GM03348 (cell line): ENCODE measurements at regions not wholly inside any gene's neighbourhood (a gene's known extent, or its start where the extent isn't known, plus 50 kb on each side); places are given as distances from the start of the nearest gene placed in this dataset.

Experiments used
- DNase-seq: peaks from one replicate; pipeline ENCODE4 v3.0.0; 2012; ENCODE audit warnings: low spot score

DNA sequence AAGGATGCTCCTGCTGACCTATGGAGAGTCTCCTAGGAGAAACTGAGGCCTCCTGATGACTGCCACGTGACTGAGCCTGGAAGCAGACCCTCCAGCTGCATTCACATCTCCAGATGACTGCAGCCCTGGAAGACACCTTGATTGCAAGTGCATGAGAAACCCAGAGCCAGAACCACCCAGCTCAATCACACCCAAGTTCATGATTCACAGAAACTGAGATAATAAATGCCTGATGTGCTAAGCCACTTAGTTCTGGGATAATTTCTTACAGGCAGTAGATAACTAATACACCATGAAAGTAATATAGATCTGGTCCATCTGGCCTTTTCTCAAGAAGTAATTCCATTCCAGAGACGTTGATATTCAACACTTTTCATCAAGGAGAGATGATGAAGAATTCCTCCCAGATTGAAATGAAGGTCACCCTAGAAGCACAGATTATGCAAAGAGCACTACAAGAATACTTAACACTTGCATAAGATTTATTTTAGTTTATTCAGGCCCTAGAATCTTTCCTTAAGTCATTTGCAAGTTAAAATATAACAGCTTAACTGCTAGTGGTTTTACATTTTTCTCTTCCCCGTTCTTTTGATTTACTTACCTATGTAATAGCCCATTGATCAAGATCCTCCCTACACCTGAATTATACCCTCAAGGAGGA is 208.2 kb upstream of the INHBA start:
- DNase-seq = peak; percentile 20

- no peak for DNase-seq
These were observed 204.6 kb upstream of the INHBA start for GRCh38 chr7:41907444-41907843.

- no peak for DNase-seq
These were observed 197.6 kb upstream of the INHBA start for GRCh38 chr7:41900532-41900931.

DNA sequence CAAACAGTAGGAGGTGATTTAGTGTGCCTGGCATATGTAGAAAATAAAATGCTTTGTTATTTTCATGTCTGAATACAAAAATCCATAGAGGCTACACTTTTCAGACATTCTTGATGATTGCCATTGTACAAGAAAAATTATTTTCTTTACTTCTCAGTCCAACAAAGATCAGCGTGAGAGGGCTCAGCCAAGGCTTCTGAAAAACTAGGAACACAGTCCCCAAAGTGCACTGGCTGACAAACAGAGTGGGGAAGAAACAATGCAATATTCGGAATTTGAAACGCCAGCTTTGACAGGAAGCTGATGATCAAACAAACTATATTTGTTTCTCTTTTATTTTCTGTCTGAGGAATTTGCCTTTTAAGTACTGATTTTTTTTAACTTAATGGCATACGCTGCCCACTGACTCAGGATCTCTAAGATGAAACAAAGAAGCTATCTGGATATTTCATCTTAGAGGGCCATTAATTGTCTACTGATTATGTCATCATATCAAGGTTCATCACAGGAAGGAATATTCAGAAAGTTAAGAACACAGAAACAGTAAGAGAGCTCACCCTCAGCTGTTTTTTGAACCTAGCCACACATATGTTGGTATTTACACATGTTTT is 197.0 kb upstream of the INHBA start:
- no peak for DNase-seq

DNA sequence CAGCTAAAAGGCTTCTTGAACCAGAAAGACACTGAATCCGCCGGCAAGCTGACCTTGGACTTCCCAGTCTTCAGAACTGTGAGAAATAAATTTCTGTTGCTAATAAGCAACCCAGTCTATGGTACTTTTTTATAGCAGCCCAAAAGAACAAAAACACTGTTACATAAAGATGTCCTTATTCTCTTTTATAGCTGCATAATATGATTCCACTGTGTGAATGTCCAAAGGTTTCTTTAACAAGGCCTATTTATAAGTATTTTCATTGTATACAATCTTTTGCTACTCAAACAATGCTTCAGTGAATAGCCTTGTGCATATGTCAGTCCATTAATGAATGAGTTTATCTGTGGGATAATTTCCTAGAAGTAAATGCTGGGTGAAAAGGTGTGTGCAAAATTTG is 190.8 kb upstream of the INHBA start:
- DNase-seq = no peak

DNA sequence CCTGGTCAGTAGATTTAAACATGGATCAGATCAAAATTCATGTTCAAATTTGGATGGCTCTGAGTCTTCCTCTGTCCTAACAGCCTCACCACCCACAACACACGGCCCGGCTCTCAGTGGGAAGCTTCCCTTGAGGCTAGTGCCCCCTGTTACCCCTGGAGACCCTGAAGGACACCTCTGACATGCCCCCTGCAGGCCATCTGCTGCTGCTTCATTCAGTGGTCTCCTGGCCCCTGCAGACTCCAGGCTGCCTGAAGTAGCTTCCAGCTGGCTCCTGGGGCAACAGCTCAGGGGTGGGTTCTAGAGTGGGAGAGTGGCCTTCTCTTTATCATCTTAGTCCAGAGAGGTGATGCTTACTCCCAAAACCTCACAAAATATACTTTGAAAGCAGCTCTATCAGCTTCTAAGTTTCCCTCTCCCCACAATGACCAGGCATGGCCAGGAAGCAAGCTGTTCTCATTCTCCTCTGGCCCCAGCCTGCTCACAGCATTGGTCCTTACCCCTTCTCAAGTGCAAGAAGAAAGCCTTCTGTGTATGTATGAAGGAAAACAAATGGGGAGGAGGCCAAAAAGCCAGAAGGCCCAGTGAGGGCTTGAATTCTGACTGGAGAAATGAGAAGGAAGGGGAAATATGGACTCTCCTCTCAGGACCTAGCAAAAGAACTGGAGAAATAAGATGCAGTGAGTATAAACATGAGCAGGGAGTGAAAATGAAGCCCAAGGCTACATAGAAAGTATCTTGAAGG is 189.6 kb upstream of the INHBA start:
- no peak for DNase-seq

- DNase-seq = no peak
These were observed 189.1 kb upstream of the INHBA start for GRCh38 chr7:41891950-41892349.

DNA sequence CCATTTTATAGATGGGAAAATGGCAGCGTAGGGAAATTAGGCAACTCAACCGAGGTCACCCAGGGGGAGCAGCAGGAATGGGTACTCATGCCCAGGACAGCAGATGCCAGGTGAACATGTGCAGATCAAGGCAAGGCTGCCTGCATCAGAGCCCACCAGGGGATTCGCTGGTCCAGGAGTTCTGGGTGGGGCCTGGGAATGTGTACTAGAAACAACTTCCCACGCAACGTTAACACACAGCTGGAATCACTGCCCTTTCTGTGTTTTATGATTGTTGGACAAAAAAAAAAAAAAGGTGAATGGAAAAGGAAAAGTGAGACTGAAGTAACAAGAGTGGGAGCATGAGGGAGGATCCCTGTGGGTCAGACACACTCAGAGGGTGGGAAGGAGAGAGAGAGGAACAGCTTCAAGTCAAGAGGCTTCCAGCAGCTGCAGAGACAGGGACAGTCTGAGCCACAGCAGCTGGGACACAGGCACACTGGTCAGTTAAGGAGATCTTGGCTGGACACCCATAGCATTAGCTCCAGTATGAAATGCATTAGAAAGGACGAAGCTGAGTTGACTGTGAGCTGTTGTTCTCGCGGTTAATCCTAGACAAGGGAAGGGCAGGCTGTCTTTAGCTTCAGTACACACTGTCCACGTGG is 187.9 kb upstream of the INHBA start:
- no peak for DNase-seq

GRCh38 chr7:41889472-41889871 is 186.6 kb upstream of the INHBA start:
- no peak for DNase-seq

GRCh38 chr7:41889040-41889439 is 186.2 kb upstream of the INHBA start:
- DNase-seq = no peak

DNA sequence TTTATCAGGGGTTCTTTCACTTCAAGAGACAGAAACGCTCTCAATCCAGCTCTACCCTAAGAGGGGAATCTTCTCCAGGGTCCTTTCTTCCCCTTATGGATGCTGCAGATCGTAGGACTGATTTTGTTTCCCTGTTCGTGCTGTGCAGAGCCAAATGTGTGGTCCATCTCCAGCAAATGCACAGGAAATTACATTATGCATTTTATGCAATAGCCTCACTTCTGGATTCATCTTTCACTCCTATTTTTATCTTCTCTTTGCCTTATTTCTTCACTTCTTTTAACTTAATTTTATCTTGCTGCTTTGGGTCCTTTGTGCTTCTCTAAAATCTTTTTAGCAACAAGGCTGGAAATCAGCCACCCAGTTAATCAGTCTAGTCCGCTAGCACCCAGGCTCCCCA is 184.5 kb upstream of the INHBA start:
- no peak for DNase-seq

- peak; percentile 91 for DNase-seq
These were observed 184.0 kb upstream of the INHBA start for GRCh38 chr7:41886901-41887311.

DNA sequence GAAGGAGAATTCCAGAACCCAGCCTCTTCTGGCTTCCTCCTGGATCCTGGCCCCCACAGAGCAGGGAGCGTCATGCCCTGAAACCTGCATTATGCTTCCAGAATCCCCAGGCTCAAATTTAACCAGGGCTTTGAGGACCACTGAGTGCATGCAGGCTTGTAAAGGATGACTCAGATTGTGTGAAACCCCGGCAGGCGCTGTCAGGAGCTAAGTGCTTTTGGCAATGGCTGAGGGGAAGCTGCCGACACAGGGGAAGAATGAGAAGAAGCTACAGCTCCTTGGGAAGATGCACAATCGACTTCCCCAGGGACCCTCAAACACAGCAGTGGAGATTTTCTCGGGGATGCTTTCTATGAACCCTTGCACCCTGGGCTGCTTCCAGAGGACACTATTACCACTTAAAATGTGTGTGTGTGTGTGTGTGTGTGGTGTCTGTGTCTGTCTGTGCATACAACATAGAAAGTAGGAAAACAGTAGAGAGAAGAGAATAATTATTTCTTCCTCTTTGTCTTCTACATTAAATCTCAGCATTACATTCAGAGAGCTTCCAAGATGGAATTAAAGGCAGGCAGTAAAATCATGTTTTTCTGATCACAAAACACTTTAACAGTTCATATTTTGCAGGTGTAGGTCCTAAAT is 183.5 kb upstream of the INHBA start:
- DNase-seq = peak; percentile 82

DNA sequence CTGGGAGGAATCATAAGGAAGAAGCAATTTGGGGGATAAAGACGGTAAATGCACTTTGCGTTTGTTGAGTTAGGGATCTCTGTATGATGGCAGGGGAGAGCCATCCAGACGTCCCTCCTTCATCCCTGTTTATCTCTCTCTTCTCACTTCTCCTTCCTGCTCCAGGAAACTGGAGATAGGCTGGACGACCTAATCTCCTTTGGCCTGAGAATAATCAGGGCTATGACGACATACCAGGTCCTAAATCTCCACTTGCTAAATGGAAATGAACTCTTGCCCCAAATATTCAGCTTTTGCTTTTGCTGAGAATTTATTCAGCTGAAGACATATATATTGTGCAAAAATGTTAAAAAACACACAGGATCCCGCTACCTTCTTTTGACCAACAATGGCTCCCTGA is 182.9 kb upstream of the INHBA start:
- DNase-seq = no peak

GRCh38 chr7:41885078-41885477 is 182.2 kb upstream of the INHBA start:
- DNase-seq = peak; percentile 34

DNA sequence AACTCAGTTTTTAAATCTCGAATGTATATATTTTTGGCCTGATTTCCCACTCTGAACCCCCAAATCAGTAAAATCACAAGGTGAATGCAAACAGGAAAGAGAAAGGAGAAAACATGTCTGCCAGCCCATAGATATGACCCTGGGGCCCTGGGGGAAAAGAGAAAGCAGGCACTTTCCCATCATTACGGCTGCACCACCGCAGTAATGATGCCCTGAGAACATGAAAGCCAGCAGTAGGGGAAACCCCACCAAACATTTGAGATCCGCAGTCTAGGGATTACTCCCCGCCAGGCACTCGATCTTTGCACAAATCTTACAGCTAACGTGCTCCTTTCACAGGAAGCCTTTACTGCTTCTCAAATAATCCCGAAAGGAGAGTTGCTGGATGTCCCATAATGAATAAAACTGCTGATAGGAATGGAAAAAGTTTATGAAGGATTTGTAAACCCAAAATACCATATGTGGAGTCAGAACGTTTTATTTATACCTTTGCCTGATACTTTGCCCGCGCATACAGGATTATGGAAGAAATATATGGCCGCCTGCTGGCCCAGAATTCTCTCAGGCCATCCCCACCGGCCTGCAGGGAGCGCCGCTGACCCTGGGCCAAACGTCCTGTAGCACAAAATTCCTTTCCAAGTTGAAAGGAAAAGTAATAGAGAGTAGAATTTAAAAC is 180.0 kb upstream of the INHBA start:
- no peak for DNase-seq

GRCh38 chr7:41882256-41882655 is 179.4 kb upstream of the INHBA start:
- no peak for DNase-seq

- no peak for DNase-seq
These were observed 178.6 kb upstream of the INHBA start for GRCh38 chr7:41881331-41882130.

DNA sequence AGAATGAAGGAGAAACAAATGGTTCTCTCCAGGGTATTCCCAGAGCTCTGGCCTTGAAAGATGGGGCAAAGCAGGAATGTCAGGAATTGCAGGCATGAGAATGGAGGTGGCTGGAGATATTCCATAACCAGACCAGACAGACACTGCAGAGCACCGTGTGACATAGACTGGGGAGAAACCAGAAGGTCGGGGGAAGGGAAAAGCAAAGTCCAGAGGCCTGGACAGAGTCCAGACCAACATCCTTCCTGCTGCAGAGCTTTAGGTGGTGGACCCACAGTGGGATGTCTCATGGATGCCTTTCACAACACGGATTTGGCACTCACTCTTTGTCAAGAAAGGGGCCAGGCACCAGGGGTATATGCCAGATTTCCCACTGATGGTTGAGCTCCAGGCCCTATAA is 177.2 kb upstream of the INHBA start:
- peak; percentile 90 for DNase-seq

GRCh38 chr7:41879403-41879802 is 176.5 kb upstream of the INHBA start:
- DNase-seq = no peak
